Activated naive CD4-positive, alpha-beta T cell treated with anti-CD3 and anti-CD28 coated beads for 36 hours (primary cell): ENCODE measurements at regions not wholly inside any gene's neighbourhood (a gene's known extent, or its start where the extent isn't known, plus 50 kb on each side); places are given as distances from the start of the nearest gene placed in this dataset.
"Not testable (repeated sequence)": the region's sequence is repeated elsewhere in the genome, so short reads cannot be mapped to it uniquely, and the experiment has no call there.

Experiments
- CTCF ChIA-PET: fragments of 350-600 bp; sonication (Branson Sonifier 250); formaldehyde crosslinking; loops from one replicate; lab custom pipeline; 2021; ENCODE audit warnings: antibody characterized with exemption; lab: Charles Lee
- DNase-seq: peaks from one replicate; pipeline ENCODE4 v3.0.0-alpha.2; 2020
- H3K27ac Mint-ChIP-seq: one replicate; pipeline ENCODE4 v1.8.0; 2021; ENCODE audit warnings: mild to moderate bottlenecking, mixed read lengths
- H3K27me3 Mint-ChIP-seq: one replicate; pipeline ENCODE4 v1.8.0; 2021; ENCODE audit warnings: low read depth, mixed read lengths
- H3K36me3 Mint-ChIP-seq: one replicate; pipeline ENCODE4 v1.8.0; 2021; ENCODE audit warnings: low read depth, mixed read lengths
- H3K4me1 Mint-ChIP-seq: one replicate; pipeline ENCODE4 v1.8.0; 2021; ENCODE audit warnings: low read depth, mixed read lengths
- H3K4me3 Mint-ChIP-seq: one replicate; pipeline ENCODE4 v1.8.0; 2021; ENCODE audit warnings: mild to moderate bottlenecking, moderate library complexity, mixed read lengths
- H3K9me3 Mint-ChIP-seq: one replicate; pipeline ENCODE4 v1.8.0; 2021; ENCODE audit warnings: mixed read lengths
- intact Hi-C: fragments of 100-400 bp; cut with micrococcal nuclease; formaldehyde crosslinking; loops from one replicate; pipeline ENCODE4 v1.15.1; 2023

DNA sequence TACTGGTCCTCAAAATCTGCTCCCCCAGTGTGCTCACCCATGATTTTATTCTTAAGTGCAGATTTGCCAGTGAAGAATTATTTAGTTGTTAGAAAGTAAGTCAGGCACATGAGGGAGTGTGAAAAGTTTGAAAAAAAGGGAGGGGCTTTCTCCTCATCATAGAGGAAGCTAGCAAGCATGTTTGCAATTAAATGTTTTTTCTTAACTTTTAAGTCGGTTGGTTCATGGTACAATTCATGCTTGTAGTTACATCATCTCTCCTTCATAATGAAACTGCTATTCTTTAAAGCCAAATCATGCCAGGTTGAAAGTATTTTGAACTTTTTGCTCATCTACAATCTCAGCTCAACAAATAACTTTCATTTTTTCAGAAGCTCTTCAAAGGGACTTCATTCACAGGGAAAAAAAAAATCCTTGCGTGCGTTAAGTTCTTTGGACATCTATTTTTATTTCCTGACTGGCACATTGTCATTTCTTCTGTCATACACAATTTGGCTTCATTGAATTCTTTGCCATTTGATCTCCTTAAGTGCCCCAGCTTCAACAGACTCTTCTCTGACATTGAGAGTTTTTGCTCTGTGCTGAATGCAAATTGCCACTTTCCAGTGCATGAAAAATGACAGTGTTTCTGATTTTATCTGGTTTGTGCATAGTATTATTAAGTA lies 456.9 kb downstream of the TMEM232 start:
- Mint-ChIP-seq H3K27me3 (no peaks in the 10 kb centered on the region), H3K27ac (peak overlapping the region; percentile 73), H3K4me3 (peak overlapping the region; percentile 3), H3K9me3 (no peaks in the 10 kb centered on the region), H3K4me1 (peaks cover 12% of the 10 kb centered on the region), H3K36me3 (no peaks in the 10 kb centered on the region)
- intact Hi-C loops: loop anchor here (1.0 to 5.0 kb wide), 4 partner anchors 182 to 857 kb away; partner anchors contain the start of gene MAN2A1
- DNase-seq: no peak
- CTCF ChIA-PET: interaction anchor here (0.7 kb wide), 1 partner anchor 12 kb away, joined by 3 read pairs; no protein-coding TSS in a partner anchor

DNA sequence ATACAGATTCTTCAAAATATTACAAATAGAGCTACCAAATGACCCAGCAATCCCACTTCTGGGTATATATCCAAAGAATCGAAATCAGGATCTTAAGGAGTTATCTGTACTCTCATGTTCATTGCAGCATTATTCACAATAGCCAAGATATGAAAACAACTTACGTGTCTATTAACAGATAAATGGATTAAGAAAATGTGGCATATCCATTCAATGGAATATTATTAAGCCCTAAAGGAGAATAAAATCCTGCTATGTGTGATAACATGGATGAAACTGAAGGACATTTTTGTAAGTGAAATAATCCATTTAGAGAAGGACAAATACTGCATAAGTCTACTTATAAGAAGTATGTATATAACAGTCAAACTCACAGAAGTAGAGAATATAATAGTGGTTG lies 450.6 kb downstream of the TMEM232 start:
- Mint-ChIP-seq H3K4me1 (no peaks in the 10 kb centered on the region), H3K27me3 (no peaks in the 10 kb centered on the region), H3K4me3 (no peak overlapping the region), H3K27ac (no peak overlapping the region), H3K36me3 (no peaks in the 10 kb centered on the region), H3K9me3 (peaks cover 26% of the 10 kb centered on the region)
- intact Hi-C loops: no loop called here
- DNase-seq: no peak
- CTCF ChIA-PET: no interaction called here

- H3K4me1 Mint-ChIP-seq, H3K27me3 Mint-ChIP-seq, H3K27ac Mint-ChIP-seq, H3K4me3 Mint-ChIP-seq, CTCF ChIA-PET, intact Hi-C loops, H3K36me3 Mint-ChIP-seq, DNase-seq: not testable (repeated sequence)
- peaks cover 40% of the 10 kb centered on the region for H3K9me3 Mint-ChIP-seq
These were observed 448.0 kb downstream of the TMEM232 start for GRCh38 chr5:110278449-110278848.

DNA sequence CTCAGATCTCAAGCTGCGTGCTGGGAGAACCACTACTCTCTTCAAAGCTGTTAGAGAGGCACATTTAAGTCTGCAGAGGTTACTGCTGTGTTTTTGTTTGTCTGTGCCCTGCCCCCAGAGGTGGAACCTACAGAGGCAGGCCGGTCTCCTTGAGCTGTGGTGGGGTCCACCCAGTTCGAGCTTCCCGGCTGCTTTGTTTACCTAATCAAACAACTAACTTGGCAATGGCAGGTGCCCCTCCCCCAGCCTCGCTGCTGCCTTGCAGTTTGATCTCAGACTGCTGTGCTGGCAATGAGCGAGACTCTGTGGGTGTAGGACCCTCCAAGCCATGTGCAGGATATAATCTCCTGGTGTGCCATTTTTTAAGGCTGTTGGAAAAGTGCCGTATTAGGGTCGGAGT lies 442.4 kb downstream of the TMEM232 start:
- H3K4me1 Mint-ChIP-seq, H3K27ac Mint-ChIP-seq, DNase-seq, H3K36me3 Mint-ChIP-seq, intact Hi-C loops, CTCF ChIA-PET, H3K27me3 Mint-ChIP-seq, H3K4me3 Mint-ChIP-seq: not testable (repeated sequence)
- H3K9me3 Mint-ChIP-seq: peaks cover 28% of the 10 kb centered on the region

DNA sequence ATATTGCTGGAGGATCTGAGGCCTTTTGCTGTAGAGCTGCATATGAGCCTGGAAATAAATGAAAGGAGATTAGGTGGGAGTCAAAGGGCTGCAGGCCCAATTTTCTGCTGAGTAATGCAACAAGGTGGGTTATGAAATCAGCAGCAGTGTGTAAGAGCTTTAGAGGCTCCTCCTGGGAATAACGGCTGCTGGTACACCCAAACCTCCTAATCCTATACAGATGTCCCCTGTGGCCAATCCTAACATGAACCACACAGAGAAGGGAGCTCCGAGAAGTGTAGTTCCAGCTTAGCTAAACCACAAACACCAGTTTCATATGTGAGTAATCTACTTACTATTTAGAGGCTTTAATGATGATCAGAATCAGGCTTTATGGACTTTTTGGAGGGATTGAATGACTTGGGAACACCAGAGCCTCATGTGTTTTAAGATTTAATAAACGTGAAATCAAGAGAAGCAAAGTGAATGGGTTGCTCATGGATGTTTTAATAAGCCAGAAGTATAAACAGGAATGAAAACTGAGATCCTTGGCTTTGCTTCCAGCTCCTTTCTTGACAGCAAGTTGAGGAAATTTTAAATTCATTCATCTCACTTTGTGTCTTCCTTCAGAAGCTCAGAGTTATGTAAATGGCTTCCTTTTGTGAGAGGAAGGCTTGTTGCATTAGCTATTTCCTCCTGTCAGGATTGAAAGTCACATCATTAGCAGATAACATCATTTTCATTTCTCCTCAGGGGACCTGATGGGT lies 437.5 kb downstream of the TMEM232 start:
- Mint-ChIP-seq H3K27me3 (no peaks in the 10 kb centered on the region), H3K4me3 (no peak overlapping the region), H3K27ac (no peak overlapping the region), H3K4me1 (peaks cover 2% of the 10 kb centered on the region), H3K36me3 (no peaks in the 10 kb centered on the region), H3K9me3 (peaks cover 8% of the 10 kb centered on the region)
- CTCF ChIA-PET: no interaction called here
- intact Hi-C loops: no loop called here
- DNase-seq: no peak

DNA sequence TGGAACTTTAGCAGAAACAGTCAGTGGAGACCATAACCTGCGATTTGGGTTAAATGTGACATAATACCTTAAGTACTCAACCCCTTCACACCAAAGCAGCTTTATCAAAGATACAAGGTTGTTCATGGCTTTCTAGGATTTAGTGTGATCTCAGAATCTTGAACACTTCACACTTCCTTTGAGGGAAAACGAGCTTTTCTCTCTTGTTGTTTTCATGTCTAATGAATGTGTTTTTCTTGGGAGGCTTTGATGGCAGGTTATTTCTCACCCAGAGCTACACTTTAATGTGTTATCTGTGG lies 437.0 kb downstream of the TMEM232 start:
- Mint-ChIP-seq H3K36me3 (no peaks in the 10 kb centered on the region), H3K4me1 (peaks cover 2% of the 10 kb centered on the region), H3K4me3 (no peak overlapping the region), H3K27me3 (no peaks in the 10 kb centered on the region), H3K9me3 (peaks cover 8% of the 10 kb centered on the region), H3K27ac (no peak overlapping the region)
- CTCF ChIA-PET: no interaction called here
- no peak for DNase-seq
- intact Hi-C loops: no loop called here

GRCh38 chr5:110290542-110290941 lies 435.9 kb downstream of the TMEM232 start:
- intact Hi-C loops: no loop called here
- Mint-ChIP-seq H3K36me3 (no peaks in the 10 kb centered on the region), H3K4me1 (peaks cover 2% of the 10 kb centered on the region), H3K27me3 (no peaks in the 10 kb centered on the region), H3K27ac (no peak overlapping the region), H3K4me3 (no peak overlapping the region), H3K9me3 (peaks cover 6% of the 10 kb centered on the region)
- CTCF ChIA-PET: interaction anchor here (0.6 kb wide), 1 partner anchor 120 kb away, joined by 3 read pairs; no protein-coding TSS in a partner anchor
- no peak for DNase-seq

DNA sequence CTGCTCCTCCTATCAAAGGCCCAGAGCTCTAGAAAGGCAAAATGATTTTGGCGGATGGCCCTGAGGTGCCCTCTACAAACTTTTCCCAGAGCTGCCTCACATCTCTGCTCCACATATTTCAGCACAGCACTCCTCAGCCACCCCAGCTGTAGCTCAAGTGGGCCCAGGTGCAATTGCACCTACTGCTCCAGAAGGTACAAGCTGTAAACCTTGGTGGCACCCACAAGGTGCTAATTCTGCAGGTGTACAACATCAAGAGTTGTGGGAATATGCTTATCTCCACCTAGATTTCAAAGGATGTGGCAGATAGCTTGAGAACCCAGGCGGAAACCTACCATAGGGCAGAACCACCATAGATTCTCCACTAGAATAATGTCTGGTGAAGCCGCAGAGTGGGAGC lies 432.2 kb downstream of the TMEM232 start:
- no peaks in the 10 kb centered on the region for H3K36me3 Mint-ChIP-seq
- H3K4me1 Mint-ChIP-seq: peaks cover under 1% of the 10 kb centered on the region
- intact Hi-C loops: no loop called here
- no peak for DNase-seq
- CTCF ChIA-PET: no interaction called here
- no peaks in the 10 kb centered on the region for H3K27me3 Mint-ChIP-seq
- H3K27ac Mint-ChIP-seq: no peak overlapping the region
- H3K4me3 Mint-ChIP-seq: no peak overlapping the region
- H3K9me3 Mint-ChIP-seq: peaks cover 6% of the 10 kb centered on the region

DNA sequence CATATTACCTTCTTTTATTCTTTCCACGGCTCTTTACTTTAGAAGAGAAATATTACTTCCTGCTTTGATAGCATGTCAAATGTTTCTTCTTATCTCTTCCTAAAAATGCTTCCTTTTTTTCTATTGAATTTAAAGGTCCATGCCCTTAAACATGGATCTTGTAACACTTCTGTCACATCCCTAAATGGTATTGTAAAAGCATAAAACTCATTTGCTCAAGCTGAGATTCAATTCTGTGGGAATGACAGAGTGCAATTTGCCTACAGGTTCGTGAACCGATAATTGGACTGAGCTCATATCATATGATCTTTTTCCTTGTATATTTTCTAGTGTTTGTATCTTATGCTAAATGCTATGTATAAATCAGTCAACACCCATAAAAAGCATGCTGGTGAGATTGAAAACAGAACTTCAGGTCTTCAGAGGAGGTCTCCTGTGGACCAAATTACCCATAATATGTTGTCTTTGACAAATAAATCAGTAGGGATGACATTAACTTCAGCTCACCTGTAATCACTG lies 429.3 kb downstream of the TMEM232 start:
- no peak overlapping the region for H3K27ac Mint-ChIP-seq
- H3K4me1 Mint-ChIP-seq: no peaks in the 10 kb centered on the region
- no peak for DNase-seq
- H3K9me3 Mint-ChIP-seq: peaks cover 9% of the 10 kb centered on the region
- no peaks in the 10 kb centered on the region for H3K36me3 Mint-ChIP-seq
- no peaks in the 10 kb centered on the region for H3K27me3 Mint-ChIP-seq
- CTCF ChIA-PET: interaction anchor here (0.6 kb wide), 1 partner anchor 76 kb away, joined by 3 read pairs; no protein-coding TSS in a partner anchor
- no peak overlapping the region for H3K4me3 Mint-ChIP-seq
- intact Hi-C loops: no loop called here

DNA sequence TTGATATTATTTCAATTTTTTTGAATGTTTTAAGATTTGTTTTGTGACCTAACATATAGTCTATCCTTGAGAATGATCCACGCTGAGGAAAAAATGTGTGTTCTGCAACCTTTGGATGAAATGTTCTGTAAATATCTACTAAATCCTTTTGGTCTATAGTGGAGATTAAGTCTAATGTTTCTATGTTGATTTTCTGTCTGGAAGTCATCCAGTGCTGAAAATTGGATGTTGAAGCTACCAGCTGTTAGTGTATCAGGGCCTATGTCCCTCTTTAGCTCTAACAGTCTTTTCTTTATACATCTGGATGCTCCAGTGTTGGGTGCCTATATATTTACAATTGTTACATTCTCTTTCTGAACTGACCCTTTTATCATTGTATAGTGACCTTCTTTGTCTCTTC lies 422.3 kb downstream of the TMEM232 start:
- intact Hi-C loops: no loop called here
- CTCF ChIA-PET: no interaction called here

DNA sequence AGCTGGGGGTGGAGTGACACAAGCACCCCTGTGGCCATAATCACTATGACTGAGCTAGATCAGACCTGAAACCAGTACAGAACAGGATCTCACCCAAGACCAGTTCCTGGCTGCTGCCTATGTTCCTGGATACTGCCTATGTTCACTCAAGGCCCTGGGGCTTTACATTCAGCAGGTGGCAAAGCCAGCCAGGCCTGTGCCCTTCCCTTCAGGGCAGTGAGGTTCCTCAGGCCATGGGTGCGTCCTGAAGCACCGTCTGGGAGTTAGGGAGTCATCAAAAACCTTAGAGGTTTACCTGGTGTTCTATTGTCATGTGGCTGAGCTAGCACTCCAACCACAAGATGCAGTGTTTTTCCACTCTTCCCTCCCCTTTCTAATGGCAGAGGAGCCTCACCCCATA lies 419.8 kb downstream of the TMEM232 start:
- intact Hi-C loops: no loop called here
- no peak overlapping the region for H3K4me3 Mint-ChIP-seq
- H3K27me3 Mint-ChIP-seq: peaks cover 3% of the 10 kb centered on the region
- CTCF ChIA-PET: no interaction called here
- no peak overlapping the region for H3K27ac Mint-ChIP-seq
- peaks cover 14% of the 10 kb centered on the region for H3K9me3 Mint-ChIP-seq
- H3K36me3 Mint-ChIP-seq: peaks cover 9% of the 10 kb centered on the region
- no peak for DNase-seq
- no peaks in the 10 kb centered on the region for H3K4me1 Mint-ChIP-seq

More for the DNA sequence above, 422.3 kb downstream of the TMEM232 start:
- no peaks in the 10 kb centered on the region for H3K4me1 Mint-ChIP-seq
- no peak for DNase-seq
- peaks cover 3% of the 10 kb centered on the region for H3K27me3 Mint-ChIP-seq
- H3K27ac Mint-ChIP-seq: no peak overlapping the region
- no peak overlapping the region for H3K4me3 Mint-ChIP-seq
- peaks cover 12% of the 10 kb centered on the region for H3K9me3 Mint-ChIP-seq
- H3K36me3 Mint-ChIP-seq: peaks cover 3% of the 10 kb centered on the region

GRCh38 chr5:110309222-110309621 lies 417.2 kb downstream of the TMEM232 start:
- intact Hi-C loops: no loop called here
- Mint-ChIP-seq H3K27me3 (peaks cover 3% of the 10 kb centered on the region), H3K36me3 (peaks cover 9% of the 10 kb centered on the region), H3K4me3 (no peak overlapping the region), H3K27ac (no peak overlapping the region), H3K9me3 (peaks cover 10% of the 10 kb centered on the region), H3K4me1 (no peaks in the 10 kb centered on the region)
- CTCF ChIA-PET: no interaction called here
- no peak for DNase-seq

DNA sequence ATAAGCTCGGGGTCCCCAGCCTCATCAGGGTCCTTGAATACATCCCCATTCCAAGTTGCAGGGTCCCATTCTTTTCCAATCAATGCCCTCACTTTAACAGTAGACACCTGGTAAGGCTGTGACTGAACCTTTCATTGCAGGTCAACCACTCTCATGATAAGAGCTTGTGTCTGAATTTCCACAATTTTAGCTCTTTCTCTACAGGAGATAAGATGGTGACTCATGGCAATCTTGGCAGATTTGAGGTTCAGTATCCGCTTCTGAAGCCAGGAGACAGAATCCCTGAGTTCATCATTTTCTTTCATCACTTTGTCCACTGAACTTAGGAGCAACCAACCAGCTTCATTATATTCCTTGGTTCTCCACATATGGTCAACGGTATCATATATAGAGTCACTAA lies 409.9 kb downstream of the TMEM232 start:
- CTCF ChIA-PET, H3K36me3 Mint-ChIP-seq, H3K27ac Mint-ChIP-seq, H3K27me3 Mint-ChIP-seq, DNase-seq, intact Hi-C loops, H3K4me1 Mint-ChIP-seq, H3K4me3 Mint-ChIP-seq, H3K9me3 Mint-ChIP-seq: not testable (repeated sequence)
